ENCODE measurements at regions not wholly inside any gene's neighbourhood (a gene's known extent, or its start where the extent isn't known, plus 50 kb on each side); places are given as distances from the start of the nearest gene placed in this dataset.

GRCh38 chr14:53851394-53852090 is 105.1 kb downstream of the BMP4 start:
- TF ChIP-seq CTCF (IDR thresholded peaks at IDR 0.05) (no peak), EP300 (IDR thresholded peaks at IDR 0.05) (no peak), CEBPB (IDR thresholded peaks at IDR 0.05) (peak in 1 of 2 experiments; percentile 48; a peak in 1 of 4 replicates), JUN (IDR thresholded peaks at IDR 0.05) (no peak), BHLHE40 (IDR thresholded peaks at IDR 0.05; ENCODE audit: low read depth, low read length) (no peak), POLR2A (IDR thresholded peaks at IDR 0.05; ENCODE audit: low read length) (no peak), RCOR1 (IDR thresholded peaks at IDR 0.05; ENCODE audit: low read depth, low read length) (no peak), NR3C1 (IDR thresholded peaks at IDR 0.05) (no peak), ZFP36 (IDR thresholded peaks at IDR 0.05; ENCODE audit: borderline replicate concordance, partially characterized antibody) (no peak)
- TF ChIP-seq, protein P1, sequence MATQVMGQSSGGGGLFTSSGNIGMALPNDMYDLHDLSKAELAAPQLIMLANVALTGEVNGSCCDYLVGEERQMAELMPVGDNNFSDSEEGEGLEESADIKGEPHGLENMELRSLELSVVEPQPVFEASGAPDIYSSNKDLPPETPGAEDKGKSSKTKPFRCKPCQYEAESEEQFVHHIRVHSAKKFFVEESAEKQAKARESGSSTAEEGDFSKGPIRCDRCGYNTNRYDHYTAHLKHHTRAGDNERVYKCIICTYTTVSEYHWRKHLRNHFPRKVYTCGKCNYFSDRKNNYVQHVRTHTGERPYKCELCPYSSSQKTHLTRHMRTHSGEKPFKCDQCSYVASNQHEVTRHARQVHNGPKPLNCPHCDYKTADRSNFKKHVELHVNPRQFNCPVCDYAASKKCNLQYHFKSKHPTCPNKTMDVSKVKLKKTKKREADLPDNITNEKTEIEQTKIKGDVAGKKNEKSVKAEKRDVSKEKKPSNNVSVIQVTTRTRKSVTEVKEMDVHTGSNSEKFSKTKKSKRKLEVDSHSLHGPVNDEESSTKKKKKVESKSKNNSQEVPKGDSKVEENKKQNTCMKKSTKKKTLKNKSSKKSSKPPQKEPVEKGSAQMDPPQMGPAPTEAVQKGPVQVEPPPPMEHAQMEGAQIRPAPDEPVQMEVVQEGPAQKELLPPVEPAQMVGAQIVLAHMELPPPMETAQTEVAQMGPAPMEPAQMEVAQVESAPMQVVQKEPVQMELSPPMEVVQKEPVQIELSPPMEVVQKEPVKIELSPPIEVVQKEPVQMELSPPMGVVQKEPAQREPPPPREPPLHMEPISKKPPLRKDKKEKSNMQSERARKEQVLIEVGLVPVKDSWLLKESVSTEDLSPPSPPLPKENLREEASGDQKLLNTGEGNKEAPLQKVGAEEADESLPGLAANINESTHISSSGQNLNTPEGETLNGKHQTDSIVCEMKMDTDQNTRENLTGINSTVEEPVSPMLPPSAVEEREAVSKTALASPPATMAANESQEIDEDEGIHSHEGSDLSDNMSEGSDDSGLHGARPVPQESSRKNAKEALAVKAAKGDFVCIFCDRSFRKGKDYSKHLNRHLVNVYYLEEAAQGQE (IDR thresholded peaks at IDR 0.05), result no peak
- TF ChIP-seq, protein P2, sequence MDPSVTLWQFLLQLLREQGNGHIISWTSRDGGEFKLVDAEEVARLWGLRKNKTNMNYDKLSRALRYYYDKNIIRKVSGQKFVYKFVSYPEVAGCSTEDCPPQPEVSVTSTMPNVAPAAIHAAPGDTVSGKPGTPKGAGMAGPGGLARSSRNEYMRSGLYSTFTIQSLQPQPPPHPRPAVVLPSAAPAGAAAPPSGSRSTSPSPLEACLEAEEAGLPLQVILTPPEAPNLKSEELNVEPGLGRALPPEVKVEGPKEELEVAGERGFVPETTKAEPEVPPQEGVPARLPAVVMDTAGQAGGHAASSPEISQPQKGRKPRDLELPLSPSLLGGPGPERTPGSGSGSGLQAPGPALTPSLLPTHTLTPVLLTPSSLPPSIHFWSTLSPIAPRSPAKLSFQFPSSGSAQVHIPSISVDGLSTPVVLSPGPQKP (IDR thresholded peaks at IDR 0.05; ENCODE audit: low read depth, low read length), result no peak

Data from A549 (cell line).